Prostate gland (tissue), 2 donors: ENCODE measurements at regions not wholly inside any gene's neighbourhood (a gene's known extent, or its start where the extent isn't known, plus 50 kb on each side); places are given as distances from the start of the nearest gene placed in this dataset.

Experiments
- DNase-seq: peaks from one replicate; pipeline ENCODE4 v3.0.0-alpha.2; 2019; ENCODE audit warnings: low spot score
- H3K27ac ChIP-seq, 2 donors: fragments of 200-600 bp; sonication (generic); 2 replicates each; pipeline ENCODE4 v1.5.1; 2017 to 2019
- H3K27me3 ChIP-seq: fragments of 200-600 bp; sonication (generic); replicated peaks from 2 replicates; pipeline ENCODE4 v1.5.1; 2019; ENCODE audit not compliant: insufficient read depth
- H3K36me3 ChIP-seq, 2 donors: fragments of 200-600 bp; sonication (generic); 1 replicate in 1 of 2; 2 replicates in 1 of 2; pipeline versions ENCODE4 v1.5.1 to v1.8.1; 2017 to 2019
- H3K4me1 ChIP-seq: fragments of 200-600 bp; sonication (generic); replicated peaks from 2 replicates; pipeline ENCODE4 v1.5.1; 2019
- H3K4me3 ChIP-seq, 2 donors: fragments of 200-600 bp; sonication (generic); 2 replicates each; pipeline ENCODE4 v1.5.1; 2017 to 2019
- H3K9me3 ChIP-seq: fragments of 200-600 bp; sonication (generic); 2 replicates; pipeline ENCODE4 v1.5.1; 2017
- POLR2A ChIP-seq: fragments of 450-650 bp; IDR thresholded peaks from one replicate; pipeline ENCODE4 v1.6.1; 2016; ENCODE audit warnings: antibody characterized with exemption, mild to moderate bottlenecking
- POLR2AphosphoS5 ChIP-seq: sonication (generic); formaldehyde crosslinking; IDR thresholded peaks from one replicate; pipeline ENCODE4 v1.6.1; 2017; ENCODE audit warnings: antibody characterized with exemption
- WGBS: methylation state at CpG from one replicate; pipeline ENCODE4 v1.1.5; 2018; 5-methylcytosine and 5-hydroxymethylcytosine counted together
- intact Hi-C: fragments of 100-400 bp; cut with DNase I; formaldehyde crosslinking; loops from one replicate; pipeline ENCODE4 v1.14.2; 2022
- TF ChIP-seq, protein P1 (sequence below), 4 experiments: fragments of 200-600 bp in 2 of 4; fragments of 450-650 bp in 2 of 4; sonication (generic) in 2 of 4; IDR thresholded peaks; 1 replicate in 3 of 4; 2 replicates in 1 of 4; pipeline ENCODE4 v1.5.1; 2016 to 2019; ENCODE audit warnings: antibody characterized with exemption in 4 of 4, mild to moderate bottlenecking in 2 of 4, moderate library complexity in 2 of 4

DNA sequence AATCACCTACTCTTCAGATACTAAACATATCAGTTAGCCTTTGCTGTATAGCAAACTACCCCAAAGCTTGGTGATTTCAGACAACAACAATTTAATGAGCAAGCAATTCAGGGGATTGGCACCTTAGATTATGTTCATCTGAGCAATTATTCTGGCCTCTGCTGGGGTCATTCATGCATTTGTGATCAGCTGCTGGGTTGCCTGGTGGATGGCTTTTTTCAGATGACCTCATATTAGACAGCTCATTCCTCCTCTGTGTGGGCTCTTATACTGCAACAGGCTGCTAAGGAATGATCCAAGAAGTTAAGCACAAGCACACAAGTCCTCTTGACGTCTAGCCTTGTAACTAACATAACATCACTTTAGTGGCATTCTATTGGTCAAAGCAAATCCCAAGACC lies 153.0 kb upstream of the PPP1R2C start:
- intact Hi-C loops = no loop called here
- no peak for DNase-seq
- Histone ChIP-seq H3K9me3 (no peaks in the 10 kb centered on the region), H3K4me1 (no peaks in the 10 kb centered on the region), H3K27ac (no peak overlapping the region), H3K4me3 (no peak overlapping the region), H3K36me3 (no peaks in the 10 kb centered on the region), H3K27me3 (no peaks in the 10 kb centered on the region)
- TF ChIP-seq, protein P1, sequence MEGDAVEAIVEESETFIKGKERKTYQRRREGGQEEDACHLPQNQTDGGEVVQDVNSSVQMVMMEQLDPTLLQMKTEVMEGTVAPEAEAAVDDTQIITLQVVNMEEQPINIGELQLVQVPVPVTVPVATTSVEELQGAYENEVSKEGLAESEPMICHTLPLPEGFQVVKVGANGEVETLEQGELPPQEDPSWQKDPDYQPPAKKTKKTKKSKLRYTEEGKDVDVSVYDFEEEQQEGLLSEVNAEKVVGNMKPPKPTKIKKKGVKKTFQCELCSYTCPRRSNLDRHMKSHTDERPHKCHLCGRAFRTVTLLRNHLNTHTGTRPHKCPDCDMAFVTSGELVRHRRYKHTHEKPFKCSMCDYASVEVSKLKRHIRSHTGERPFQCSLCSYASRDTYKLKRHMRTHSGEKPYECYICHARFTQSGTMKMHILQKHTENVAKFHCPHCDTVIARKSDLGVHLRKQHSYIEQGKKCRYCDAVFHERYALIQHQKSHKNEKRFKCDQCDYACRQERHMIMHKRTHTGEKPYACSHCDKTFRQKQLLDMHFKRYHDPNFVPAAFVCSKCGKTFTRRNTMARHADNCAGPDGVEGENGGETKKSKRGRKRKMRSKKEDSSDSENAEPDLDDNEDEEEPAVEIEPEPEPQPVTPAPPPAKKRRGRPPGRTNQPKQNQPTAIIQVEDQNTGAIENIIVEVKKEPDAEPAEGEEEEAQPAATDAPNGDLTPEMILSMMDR (IDR thresholded peaks at IDR 0.05) = no peak
- TF ChIP-seq POLR2AphosphoS5 (no peak), POLR2A (no peak)
- WGBS = 88% methylated on average over 1 of the region's 1 CpG

DNA sequence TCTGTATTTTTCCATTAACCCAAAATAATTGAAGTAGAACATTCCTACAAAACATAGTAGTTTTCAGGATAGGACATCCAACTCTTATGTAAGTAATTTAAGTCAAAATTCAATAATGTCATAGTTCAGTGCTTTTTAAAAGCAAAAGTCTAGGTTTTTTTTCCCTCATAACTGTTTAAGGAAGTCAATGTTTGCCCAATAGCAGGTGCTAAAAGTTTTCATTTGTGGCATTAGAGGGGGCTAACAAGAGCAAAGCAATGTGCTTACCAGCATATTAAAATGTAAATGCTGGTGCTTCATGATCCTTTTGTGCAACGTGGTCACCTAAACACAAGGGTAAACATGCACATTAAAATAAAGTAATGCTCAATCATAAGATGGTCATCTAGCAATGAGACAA lies 155.2 kb upstream of the PPP1R2C start:
- Histone ChIP-seq H3K4me1 (no peaks in the 10 kb centered on the region), H3K4me3 (no peak overlapping the region), H3K9me3 (no peaks in the 10 kb centered on the region), H3K27me3 (no peaks in the 10 kb centered on the region), H3K27ac (no peak overlapping the region), H3K36me3 (no peaks in the 10 kb centered on the region)
- no peak for DNase-seq
- intact Hi-C loops = no loop called here
- 67% methylated on average over 1 of the region's 1 CpG for WGBS
- TF ChIP-seq POLR2A (no peak), POLR2AphosphoS5 (no peak)
- TF ChIP-seq, protein P1 (IDR thresholded peaks at IDR 0.05) = no peak

DNA sequence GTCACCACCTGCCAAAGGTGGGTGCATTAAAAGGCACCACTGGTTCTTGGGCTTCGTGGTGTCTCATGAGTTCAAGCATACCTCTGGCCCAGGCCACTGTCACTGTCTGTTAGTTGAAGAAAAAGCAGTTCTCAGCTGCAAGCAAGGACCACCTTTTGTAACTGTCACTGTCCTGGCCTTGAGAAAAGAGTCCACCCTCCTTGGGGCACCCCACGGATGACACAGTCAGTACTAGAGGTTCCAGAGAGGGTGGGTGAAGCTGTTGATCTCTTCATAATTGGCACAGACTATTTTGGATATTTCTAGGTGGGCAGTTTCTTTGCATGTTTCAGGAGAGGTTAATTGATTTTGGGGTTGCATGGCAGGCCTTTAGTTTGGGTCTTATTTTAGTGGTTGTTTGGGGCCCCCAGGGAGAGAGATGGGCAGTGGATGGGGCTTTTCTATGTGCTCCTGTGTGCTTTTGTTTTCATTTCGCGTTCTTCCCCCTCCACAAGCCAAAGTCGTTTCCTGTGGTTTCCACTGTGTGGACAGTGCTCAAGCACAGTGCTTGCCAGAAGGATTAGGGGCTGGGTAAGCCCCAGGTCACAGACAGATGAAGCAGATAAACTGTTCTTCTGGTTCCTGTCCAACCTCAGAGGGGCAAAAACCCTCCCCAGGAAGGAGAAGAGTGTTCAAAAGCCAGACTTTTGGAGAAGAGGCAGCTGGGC lies 156.2 kb upstream of the PPP1R2C start:
- WGBS = 27% methylated on average over 5 of the region's 5 CpGs
- Histone ChIP-seq H3K4me3 (no peak overlapping the region), H3K9me3 (no peaks in the 10 kb centered on the region), H3K27me3 (no peaks in the 10 kb centered on the region), H3K36me3 (no peaks in the 10 kb centered on the region), H3K27ac (no peak overlapping the region), H3K4me1 (no peaks in the 10 kb centered on the region)
- DNase-seq = no peak
- intact Hi-C loops = no loop called here
- TF ChIP-seq POLR2A (no peak), POLR2AphosphoS5 (no peak)
- TF ChIP-seq, protein P1 (IDR thresholded peaks at IDR 0.05) = no peak

DNA sequence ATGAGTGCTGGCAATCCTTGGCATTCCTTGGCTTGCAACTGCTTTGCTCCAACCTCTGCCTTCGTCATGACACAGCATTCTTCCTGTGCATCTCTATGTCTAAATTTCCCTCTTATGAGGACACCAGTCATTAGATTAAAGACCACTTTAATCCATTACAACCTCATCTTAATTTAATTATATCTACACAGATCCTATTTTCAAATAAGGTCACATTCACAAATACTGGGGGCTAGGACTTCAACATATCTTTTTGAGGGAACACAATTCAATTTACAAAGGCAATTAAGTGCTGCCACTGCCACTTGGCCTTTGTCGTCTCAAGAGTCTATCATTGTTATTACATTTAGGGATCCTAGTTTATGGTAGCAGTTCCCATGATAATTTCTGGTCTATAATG lies 163.7 kb upstream of the PPP1R2C start:
- Histone ChIP-seq H3K36me3 (no peaks in the 10 kb centered on the region), H3K4me1 (no peaks in the 10 kb centered on the region), H3K27ac (no peak overlapping the region), H3K27me3 (no peaks in the 10 kb centered on the region), H3K4me3 (no peak overlapping the region), H3K9me3 (no peaks in the 10 kb centered on the region)
- DNase-seq = no peak
- WGBS = 97% methylated on average over 2 of the region's 2 CpGs
- TF ChIP-seq POLR2AphosphoS5 (no peak), POLR2A (no peak)
- TF ChIP-seq, protein P1 (IDR thresholded peaks at IDR 0.05) = no peak
- intact Hi-C loops = no loop called here
